ENCODE measurements at regions not wholly inside any gene's neighbourhood (a gene's known extent, or its start where the extent isn't known, plus 50 kb on each side); places are given as distances from the start of the nearest gene placed in this dataset.

GRCh38 chr10:21196822-21197395 lies 299.8 kb upstream of the NEBL start:
- no peak for DNase-seq

GRCh38 chr10:21195252-21195651 lies 298.1 kb upstream of the NEBL start:
- no peak for DNase-seq

- no peak for DNase-seq
These were observed 297.4 kb upstream of the NEBL start for GRCh38 chr10:21194510-21194993.

GRCh38 chr10:21193196-21193595 lies 296.1 kb upstream of the NEBL start:
- no peak for DNase-seq

- no peak for DNase-seq
These were observed 294.4 kb upstream of the NEBL start for GRCh38 chr10:21191512-21191911.

- DNase-seq, result no peak
These were observed 287.9 kb upstream of the NEBL start for GRCh38 chr10:21184984-21185383.

GRCh38 chr10:21184216-21184615 lies 287.1 kb upstream of the NEBL start:
- DNase-seq, result no peak

GRCh38 chr10:21183025-21183424 lies 285.9 kb upstream of the NEBL start:
- DNase-seq, result no peak

- no peak for DNase-seq
These were observed 284.3 kb upstream of the NEBL start for GRCh38 chr10:21181451-21181850.

GRCh38 chr10:21180604-21181003 lies 283.5 kb upstream of the NEBL start:
- no peak for DNase-seq

- no peak for DNase-seq
These were observed 279.9 kb upstream of the NEBL start for GRCh38 chr10:21176934-21177480.

GRCh38 chr10:21175797-21176196 lies 278.7 kb upstream of the NEBL start:
- no peak for DNase-seq

- DNase-seq, result no peak
These were observed 277.8 kb upstream of the NEBL start for GRCh38 chr10:21174715-21175495.

- DNase-seq, result peak; percentile 4
These were observed 276.9 kb upstream of the NEBL start for GRCh38 chr10:21173802-21174714.

- no peak for DNase-seq
These were observed 276.1 kb upstream of the NEBL start for GRCh38 chr10:21172930-21173801.

GRCh38 chr10:21172542-21172929 lies 275.4 kb upstream of the NEBL start:
- DNase-seq, result no peak

- DNase-seq, result no peak
These were observed 274.9 kb upstream of the NEBL start for GRCh38 chr10:21171936-21172541.

GRCh38 chr10:21171197-21171935 lies 274.3 kb upstream of the NEBL start:
- no peak for DNase-seq

- DNase-seq, result no peak
These were observed 273.1 kb upstream of the NEBL start for GRCh38 chr10:21170216-21170615.

- no peak for DNase-seq
These were observed 272.2 kb upstream of the NEBL start for GRCh38 chr10:21169271-21169670.
